ENCODE measurements at regions not wholly inside any gene's neighbourhood (a gene's known extent, or its start where the extent isn't known, plus 50 kb on each side); places are given as distances from the start of the nearest gene placed in this dataset.

GRCh38 chr2:378364-378763, 90.5 kb upstream of the ALKAL2 start:
- TF ChIP-seq, protein P1, sequence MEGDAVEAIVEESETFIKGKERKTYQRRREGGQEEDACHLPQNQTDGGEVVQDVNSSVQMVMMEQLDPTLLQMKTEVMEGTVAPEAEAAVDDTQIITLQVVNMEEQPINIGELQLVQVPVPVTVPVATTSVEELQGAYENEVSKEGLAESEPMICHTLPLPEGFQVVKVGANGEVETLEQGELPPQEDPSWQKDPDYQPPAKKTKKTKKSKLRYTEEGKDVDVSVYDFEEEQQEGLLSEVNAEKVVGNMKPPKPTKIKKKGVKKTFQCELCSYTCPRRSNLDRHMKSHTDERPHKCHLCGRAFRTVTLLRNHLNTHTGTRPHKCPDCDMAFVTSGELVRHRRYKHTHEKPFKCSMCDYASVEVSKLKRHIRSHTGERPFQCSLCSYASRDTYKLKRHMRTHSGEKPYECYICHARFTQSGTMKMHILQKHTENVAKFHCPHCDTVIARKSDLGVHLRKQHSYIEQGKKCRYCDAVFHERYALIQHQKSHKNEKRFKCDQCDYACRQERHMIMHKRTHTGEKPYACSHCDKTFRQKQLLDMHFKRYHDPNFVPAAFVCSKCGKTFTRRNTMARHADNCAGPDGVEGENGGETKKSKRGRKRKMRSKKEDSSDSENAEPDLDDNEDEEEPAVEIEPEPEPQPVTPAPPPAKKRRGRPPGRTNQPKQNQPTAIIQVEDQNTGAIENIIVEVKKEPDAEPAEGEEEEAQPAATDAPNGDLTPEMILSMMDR (conservative IDR thresholded peaks at IDR 0.05; ENCODE audit: low read depth, low read length), result no peak
- DNase-seq (ENCODE audit: low read depth), result no peak
- H3K4me3 ChIP-seq (ENCODE audit: low read depth, low read length), result no peak overlapping the region

GRCh38 chr2:377414-377813, 89.5 kb upstream of the ALKAL2 start:
- TF ChIP-seq, protein P1 (conservative IDR thresholded peaks at IDR 0.05; ENCODE audit: low read depth, low read length), result no peak
- no peak overlapping the region for H3K4me3 ChIP-seq (ENCODE audit: low read depth, low read length)
- DNase-seq (ENCODE audit: low read depth), result no peak

- TF ChIP-seq, protein P1 (conservative IDR thresholded peaks at IDR 0.05; ENCODE audit: low read depth, low read length), result no peak
- H3K4me3 ChIP-seq (ENCODE audit: low read depth, low read length), result no peak overlapping the region
- no peak for DNase-seq (ENCODE audit: low read depth)
Observed at GRCh38 chr2:375956-376307, 88.0 kb upstream of the ALKAL2 start.

- TF ChIP-seq, protein P1 (conservative IDR thresholded peaks at IDR 0.05; ENCODE audit: low read depth, low read length), result no peak
- H3K4me3 ChIP-seq (ENCODE audit: low read depth, low read length), result no peak overlapping the region
- DNase-seq (ENCODE audit: low read depth), result no peak
Observed at GRCh38 chr2:375270-375955, 87.5 kb upstream of the ALKAL2 start.

- no peak overlapping the region for H3K4me3 ChIP-seq (ENCODE audit: low read depth, low read length)
- TF ChIP-seq, protein P1 (conservative IDR thresholded peaks at IDR 0.05; ENCODE audit: low read depth, low read length), result no peak
- no peak for DNase-seq (ENCODE audit: low read depth)
Observed at GRCh38 chr2:368386-368785, 80.5 kb upstream of the ALKAL2 start.

DNA sequence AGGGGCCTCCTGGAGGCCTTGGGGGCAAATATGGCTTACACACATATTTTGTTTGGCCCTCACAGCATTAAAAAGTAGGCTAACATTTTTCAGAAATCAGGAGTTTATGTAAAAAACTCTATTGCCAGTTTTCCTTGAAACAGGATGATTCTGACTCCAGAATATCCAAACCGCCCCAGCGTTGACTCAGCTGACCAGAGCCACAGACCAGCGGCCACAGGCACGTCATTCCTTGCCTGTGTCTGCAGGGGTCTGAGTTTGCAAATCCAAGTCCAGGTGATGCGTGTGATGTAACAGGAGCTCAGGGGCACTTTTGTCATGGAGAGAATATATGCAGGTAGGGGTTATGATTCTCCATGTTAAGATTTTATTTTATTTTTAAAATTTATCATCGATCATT, 79.4 kb upstream of the ALKAL2 start:
- no peak for DNase-seq (ENCODE audit: low read depth)
- no peak overlapping the region for H3K4me3 ChIP-seq (ENCODE audit: low read depth, low read length)
- TF ChIP-seq, protein P1 (conservative IDR thresholded peaks at IDR 0.05; ENCODE audit: low read depth, low read length), result no peak

DNA sequence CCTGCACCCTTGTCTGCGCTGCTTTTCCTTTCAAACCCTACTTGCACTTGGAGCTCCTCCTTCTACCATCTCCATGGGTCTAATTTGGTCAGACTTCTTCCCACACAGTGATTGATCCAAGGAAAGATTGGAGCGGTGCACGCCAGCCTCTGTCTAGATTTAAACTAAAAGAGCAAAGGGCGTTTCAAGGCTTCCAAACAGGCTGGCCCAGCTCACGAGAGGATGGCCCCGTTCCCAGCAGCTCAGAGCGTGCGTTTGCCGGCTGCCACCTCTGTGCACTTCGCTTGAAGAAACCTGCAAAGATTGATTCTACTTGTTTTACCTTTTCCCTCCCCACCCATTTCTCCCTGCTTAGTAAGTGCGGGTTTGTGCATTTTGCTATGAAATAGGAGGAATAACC, 78.8 kb upstream of the ALKAL2 start:
- DNase-seq (ENCODE audit: low read depth), result no peak
- TF ChIP-seq, protein P1 (conservative IDR thresholded peaks at IDR 0.05; ENCODE audit: low read depth, low read length), result no peak
- H3K4me3 ChIP-seq (ENCODE audit: low read depth, low read length), result no peak overlapping the region

Data from choroid plexus epithelial cell (primary cell).